NCI-H1105 (cell line): ENCODE measurements at regions not wholly inside any gene's neighbourhood (a gene's known extent, or its start where the extent isn't known, plus 50 kb on each side); places are given as distances from the start of the nearest gene placed in this dataset.
"Not testable (repeated sequence)": the region's sequence is repeated elsewhere in the genome, so short reads cannot be mapped to it uniquely, and the experiment has no call there.

Source experiments
- DNase-seq: peaks from one replicate; lab custom pipeline; 2025; lab: John Stamatoyannopoulos, UW

DNA sequence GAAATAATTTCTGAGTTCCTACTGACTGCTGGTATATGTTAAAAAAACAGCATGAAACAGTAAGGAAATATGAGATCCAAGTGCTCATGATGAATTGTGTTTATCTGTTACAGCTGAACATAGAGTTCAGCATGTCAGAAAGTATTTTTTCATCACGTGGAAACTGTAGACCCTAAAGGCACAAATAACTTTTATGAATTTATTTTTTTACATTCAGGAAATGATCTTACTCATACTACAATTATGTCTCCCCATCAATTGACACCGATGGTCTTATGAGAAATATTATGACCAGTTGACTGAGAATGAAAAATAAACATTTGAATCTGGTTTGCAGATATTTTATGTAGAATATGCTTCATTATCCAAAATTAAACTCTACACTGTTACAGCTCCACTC, 283.1 kb upstream of the SPANXN4 start:
- DNase-seq: no peak

DNA sequence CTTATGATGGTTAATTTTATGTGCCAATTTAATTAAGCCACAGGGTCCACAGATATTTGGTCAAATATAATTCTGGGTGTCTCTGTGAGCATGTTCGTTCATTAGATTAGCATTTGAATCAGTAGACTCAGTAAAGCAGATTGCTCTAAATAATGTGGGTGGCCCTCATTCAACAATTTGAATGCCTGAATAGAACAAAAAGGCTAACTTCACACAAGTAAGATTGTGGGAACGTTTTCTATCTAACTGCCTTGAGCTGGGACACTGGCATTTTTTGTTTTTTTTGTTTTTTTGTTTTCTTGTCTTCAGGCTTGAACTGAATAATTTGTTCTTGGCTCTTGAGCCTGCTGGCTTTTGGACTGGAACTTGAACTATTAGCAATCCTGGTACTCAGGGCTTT, 292.4 kb upstream of the SPANXN4 start:
- no peak for DNase-seq

DNA sequence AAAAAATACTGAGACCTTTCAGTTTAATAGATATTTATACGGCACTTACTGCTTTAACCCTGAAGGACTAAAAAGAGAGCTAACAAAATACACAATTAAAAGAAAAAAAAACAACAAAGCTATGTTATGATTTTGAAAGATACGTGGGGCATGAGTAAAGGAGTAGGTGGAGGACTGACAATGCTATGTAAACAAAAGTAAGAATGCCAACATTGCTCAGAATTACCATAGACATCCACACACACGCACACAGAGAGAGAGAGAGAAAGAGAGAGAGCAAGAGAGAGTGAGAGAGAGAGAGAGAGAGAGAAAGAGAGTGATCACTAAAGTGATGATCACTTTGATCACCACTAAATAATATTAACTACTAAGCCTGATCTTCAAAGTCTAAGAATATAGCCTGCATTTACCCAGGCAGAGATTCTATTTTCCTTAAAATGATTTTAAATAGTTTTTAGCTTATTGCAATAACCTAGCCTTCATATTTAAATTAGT, 313.9 kb upstream of the SPANXN4 start:
- no peak for DNase-seq

DNA sequence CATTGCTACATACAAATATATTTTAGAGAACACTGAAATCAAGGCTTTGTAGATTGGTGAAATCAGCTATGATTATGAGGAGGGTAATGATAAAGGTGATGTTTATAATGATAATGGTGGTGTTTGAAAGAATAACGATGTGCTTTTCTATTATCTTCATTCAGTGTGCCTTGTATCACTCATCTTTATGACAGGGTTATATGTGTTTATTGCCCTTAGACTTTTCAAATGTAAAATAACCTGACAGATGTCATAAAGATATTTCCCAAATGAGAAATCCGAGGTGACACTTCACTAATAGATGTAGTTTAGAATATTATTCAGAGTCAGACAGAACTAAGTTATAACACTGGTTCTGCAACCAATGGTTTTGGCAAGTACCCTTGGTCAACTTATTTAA, 323.0 kb upstream of the SPANXN4 start:
- DNase-seq: no peak

DNA sequence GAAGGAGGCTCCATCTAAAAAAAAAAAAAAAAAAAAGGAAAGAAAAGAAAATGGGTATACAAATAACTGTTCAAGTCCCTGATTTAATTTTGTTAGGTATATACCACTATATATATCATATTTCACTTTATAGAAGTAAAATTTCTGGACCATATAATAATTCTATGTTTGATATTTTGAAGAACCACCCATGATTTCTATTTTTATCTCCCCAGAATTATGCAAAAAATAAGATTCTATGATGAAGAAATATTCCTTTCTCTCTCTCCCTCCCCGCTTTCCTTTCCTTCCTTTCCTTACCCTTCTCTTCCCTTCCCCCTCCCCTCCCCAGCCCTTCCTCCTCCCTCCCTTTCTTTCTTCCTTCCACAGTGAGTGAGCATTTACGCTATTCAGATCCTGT, 337.5 kb upstream of the SPANXN4 start:
- DNase-seq: no peak

DNA sequence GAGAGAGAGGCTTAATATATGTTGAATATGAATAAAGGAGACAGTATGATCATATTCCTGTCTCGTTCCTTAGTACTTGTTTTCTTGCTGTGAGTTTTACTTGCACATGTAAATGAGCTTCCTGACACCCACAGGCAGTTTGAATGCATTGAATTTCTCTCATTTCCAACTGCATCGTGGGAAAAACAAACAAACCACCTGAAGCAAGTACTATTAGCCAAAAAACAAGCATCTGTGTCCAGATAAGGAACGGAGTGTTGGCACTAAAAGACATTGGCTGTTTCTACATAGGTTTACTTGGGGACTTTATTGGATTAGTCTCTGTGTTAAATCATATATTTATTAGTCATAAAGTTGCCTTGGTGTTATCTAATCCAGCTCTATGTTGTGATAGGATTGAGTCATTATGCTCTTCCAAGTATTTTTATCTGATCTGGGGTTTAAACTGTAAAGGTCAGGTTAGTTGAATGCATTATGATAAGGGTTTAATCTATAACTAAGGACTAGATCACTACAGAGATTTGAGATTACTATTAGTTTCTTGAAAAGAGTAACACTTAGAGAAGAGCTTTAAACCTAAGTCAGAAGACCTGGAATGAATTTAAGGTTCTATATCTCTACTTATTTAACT, 339.0 kb upstream of the SPANXN4 start:
- no peak for DNase-seq

DNA sequence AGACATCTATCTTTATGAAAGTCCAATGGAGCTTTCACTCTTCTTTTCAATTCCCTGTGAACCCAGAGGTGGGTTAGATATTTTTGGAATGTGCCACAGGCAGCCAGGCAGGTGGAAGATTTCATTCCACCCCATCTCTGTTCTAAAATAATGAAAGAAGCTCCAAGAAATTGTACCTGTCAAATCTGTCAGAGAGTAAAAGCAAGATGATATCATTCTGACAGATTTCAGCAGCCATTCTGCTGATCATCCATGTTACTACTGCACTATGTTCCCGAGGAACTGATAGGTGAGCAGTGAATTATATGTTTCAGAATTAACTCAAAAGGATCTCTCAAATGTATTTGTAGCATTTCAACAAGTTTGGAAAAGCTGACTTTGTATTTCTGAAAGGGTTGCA, 339.5 kb upstream of the SPANXN4 start:
- DNase-seq: no peak

DNA sequence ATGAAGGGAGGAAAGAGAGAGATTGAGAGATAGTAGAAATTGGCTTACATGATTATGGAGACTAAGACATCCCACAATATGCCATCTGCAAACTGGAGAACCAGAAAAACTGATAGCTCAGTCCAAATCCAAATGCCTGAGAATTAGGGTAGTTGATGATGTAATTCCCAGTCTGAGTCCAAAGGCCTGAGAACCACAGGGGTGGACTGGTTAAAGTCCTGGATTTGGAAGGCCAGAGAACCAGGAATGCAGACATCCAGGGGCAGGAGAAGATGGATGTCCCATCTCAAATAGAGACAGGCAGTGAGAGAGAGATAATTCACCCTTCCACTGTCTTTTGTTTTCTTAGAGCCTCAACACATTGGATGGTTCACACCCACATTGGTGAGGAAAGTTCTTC, 345.7 kb upstream of the SPANXN4 start:
- no peak for DNase-seq

DNA sequence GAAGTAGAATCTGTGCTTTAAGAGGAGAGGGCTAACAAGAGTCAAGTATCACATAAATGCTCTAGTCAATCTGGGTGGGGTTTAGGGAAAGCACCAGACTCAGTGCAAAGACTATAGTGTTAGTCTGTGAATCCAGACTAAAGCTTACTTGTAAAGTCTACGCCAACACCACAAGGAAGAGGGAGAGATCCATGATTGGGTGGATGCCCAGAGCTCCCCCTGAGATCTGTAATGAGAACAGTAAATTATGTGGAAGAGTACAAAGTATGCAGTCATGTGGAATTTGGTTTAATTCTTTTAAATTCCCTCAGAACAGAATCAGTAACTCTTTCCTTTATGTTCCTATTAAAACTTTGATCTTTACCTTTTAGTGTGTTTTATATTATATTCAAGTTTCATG, 354.7 kb upstream of the SPANXN4 start:
- DNase-seq: no peak

DNA sequence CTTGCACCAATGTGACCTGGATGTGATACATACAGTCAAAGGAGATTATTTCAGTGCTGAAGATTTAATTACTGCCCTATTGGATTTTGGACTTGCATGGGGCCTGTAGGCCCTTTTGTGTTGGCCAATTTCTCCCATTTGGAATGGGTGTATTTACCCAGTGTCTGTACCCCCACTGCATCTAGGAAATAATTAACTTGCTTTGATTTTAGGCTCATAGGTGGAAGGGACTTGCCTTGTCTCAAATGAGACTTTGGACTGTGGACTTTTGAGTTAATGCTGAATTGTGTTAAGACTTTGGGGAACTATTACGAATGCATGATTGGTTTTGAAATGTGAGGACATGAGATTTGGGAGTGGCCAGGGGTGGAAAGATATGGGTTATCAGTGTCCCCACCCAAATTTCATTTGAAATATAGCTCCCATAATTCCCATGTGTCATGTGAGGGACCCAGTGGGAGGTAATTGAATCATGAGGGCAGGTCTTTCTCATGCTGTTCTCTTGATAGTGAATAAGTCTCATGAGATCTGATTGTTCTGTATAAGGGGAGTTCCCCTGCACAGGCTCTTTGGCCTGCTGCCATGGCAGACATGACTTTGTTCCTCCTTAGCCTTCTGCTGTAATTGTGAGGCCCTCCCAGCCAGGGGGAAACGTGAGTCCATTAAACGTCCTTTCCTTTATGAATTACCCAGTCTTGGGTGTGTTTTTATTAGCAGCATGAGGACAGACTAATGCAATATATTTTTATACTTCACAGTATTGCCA, 362.2 kb upstream of the SPANXN4 start:
- DNase-seq: no peak

DNA sequence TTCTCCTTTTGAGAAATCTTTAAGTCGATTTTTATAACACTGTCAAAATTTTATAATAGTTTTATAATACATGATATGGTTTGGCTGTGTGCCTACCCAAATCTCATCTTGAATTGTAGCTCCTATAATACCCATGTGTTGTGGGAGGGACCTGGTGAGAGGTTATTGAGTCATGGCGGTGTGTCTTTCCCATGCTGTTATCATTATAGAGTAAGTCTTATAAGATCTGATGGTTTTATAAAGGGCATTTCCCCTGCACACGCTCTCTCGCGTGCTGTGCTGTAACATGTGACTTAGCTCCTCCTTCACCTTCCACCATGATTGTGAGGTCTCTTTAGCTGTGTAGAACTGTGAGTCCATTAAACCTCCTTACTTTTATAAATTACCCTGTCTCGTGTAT, 364.0 kb upstream of the SPANXN4 start:
- no peak for DNase-seq

DNA sequence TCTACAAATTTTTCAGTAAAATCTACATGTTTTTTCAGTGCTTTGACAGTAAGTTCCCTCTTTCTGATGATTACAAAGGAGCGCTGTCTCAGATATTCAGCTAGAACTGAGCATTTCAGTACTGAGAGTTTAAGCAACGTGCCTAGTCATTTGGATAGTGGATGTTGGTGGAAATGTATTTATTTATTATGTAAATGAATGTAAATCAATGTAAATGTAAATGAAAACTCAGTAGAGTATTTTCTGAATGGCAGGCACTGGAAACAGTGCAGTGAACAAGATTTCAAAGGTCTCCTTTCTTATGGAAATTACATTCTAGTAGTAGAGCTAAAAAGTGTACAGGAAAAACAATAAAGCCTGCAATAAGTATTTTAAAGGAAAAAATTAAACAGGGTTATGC, 370.2 kb upstream of the SPANXN4 start:
- DNase-seq: no peak

DNA sequence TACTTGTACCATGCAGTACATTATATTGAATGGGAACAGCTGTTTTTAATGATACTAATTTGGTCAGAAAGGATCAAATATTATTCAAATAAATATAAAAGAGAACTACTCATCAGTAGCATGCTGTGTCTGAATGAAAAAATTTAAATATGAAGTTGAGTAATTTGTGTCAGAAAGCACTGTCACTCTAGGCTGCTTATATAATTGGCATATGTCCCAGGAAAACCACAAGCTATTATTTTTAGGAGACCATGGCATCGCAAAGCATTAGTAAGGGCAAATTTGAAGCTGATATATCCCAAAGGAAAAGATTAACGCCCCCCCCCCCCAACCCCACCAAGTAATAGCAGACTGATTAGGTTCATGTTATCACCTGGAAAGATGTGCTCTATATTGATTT, 388.5 kb upstream of the SPANXN4 start:
- DNase-seq: peak; percentile 38

DNA sequence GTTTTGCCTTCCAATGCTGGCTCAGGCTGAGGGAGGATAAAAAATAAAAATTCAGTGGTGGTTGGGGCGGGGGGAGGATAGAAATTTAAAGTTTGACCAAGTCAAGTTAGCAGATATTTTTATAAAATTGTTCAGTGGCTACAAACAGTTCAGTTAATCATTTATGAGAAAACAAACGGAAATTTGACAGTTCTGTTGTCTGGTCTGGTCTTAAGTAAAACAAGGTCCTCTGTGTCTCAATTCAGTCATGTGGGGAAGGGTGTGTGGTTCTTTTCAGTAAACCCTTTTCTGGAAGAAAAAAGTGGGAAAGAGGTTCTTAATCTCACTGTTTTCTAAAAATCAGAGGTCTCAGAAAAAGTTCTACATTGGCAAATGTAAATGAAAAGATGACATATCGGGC, 409.1 kb upstream of the SPANXN4 start:
- no peak for DNase-seq

DNA sequence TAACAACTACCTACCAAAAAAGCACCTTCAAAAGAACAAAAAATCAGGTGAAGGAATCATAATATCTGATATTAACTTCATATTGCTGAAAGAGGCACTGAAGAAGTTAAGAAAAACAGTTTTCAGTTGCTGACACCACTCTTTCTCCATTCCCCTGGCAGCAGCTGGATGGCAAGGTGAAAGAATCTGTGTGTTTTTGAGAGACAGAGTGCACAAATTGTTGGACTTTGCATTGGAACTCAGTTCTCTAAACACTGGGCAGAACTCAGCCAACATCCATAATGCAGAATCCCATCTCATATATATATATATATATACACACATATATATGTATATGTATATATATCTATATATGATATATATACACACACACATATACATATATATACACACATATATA, 408.3 kb upstream of the MAGEC2 start:
- DNase-seq: no peak

DNA sequence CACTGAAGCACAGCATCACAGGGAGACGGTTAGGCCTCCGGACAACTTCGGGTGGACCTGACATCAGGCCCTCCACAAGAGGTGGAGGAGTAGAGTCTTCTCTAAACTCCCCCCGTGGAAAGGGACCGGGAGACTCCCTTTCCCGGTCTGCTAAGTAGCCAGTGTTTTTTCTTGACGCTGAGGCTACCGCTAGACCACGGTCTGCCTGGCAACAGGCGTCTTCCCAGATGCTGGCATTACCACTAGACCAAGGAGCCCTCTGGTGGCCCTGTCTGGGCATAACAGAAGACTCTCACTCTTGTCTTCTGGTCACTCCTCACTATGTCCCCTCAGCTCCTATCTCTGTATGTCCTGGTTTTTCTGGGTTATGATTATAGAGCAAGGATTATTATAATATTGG, 401.5 kb upstream of the MAGEC2 start:
- not testable (repeated sequence) for DNase-seq

DNA sequence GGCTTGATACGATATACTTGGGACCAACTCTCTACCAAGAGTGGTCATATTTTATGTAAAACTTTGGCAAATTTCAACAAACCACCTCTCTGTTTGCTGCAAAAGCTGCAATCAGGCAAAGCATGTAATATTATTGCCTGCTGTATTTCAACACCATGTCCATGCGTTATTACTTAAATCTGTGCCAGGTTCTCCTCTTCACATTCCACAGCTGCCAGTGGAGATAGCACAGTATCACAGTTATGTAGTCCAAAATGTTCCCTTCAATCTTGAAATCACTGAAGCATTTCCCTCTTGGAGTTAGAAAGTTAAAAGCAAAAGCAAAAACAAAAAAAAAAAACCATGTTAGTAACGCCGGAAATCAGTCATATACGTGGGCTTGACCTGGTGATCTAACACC, 396.7 kb upstream of the MAGEC2 start:
- DNase-seq: no peak

DNA sequence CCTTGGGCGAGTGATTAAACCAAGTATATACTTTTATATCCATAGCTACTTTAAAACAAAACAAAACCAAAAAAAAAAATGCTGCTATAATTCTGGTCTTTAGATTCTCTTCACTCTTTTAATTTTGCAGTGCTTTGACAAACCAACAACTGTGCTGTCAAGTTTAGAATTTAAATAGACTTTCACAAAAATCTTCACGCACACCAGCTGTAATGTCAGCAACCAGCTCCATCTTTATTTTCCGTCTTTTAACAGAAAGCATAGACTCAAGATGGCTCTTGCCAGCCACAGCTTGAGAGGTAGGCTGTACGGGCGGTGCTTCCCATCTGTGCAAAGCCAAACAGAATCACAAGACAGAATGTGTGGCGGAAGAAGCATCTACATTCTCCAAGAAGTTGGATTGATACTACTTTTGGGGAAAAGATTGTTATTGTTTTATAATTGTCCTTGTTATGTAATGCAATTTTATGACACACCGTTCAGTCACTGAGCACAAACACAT, 388.3 kb upstream of the MAGEC2 start:
- DNase-seq: no peak

DNA sequence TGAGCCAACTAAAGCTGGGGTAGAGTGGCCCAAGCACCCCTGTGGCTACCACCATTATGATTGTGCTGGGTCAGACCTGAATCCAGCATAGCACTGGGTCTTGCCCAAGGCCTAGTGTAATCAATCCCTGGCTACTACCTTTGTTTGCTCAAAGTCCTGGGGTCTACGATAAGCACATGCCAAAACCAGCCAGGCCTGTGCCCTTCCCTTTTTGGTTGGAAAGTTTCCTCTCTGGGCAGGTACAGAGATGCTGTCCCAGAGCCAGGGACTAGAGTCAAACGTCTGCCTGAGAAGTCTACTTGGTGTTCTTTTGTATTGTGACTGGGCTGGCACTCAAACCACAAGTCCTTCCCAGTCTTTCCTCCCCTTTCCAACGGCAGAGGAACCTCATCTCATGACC, 371.5 kb upstream of the MAGEC2 start:
- DNase-seq: no peak

DNA sequence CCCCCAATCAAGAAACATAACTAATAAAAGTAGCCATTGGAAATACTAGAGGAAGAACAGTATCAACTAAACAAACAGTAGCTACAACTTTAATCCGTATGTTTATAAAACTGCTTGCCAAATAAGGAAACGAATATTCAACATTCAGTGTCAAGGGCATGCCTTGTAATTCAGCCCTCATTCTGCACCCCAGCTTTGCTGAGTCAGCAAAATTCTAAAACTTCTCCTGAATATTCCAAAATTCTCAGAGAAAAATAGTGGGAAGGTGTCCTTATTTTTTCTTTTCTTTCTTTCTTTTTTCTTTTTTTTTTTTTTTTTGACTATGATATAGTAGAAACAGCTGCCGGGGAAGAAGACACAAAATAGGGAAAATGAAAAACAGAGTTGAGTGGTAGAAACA, 344.8 kb upstream of the MAGEC2 start:
- DNase-seq: no peak

DNA sequence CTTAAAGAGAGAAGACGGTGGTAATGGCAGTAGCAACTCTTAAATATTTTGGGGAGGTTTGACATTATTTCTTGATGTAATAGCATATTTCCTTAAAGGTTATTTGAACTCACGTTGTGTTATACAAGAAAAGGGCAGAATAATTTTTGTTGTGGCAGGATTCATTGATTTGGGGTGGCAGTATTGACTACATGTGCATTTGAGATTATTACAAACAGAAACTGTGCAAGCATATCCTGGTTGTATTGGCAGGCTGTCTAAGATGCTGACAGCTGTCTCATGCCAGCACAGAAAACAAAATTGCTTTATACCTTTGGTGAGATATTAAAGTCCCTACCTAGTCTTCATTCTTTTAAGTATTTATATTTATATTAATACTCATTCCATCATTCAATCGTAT, 300.7 kb upstream of the MAGEC2 start:
- DNase-seq: no peak

DNA sequence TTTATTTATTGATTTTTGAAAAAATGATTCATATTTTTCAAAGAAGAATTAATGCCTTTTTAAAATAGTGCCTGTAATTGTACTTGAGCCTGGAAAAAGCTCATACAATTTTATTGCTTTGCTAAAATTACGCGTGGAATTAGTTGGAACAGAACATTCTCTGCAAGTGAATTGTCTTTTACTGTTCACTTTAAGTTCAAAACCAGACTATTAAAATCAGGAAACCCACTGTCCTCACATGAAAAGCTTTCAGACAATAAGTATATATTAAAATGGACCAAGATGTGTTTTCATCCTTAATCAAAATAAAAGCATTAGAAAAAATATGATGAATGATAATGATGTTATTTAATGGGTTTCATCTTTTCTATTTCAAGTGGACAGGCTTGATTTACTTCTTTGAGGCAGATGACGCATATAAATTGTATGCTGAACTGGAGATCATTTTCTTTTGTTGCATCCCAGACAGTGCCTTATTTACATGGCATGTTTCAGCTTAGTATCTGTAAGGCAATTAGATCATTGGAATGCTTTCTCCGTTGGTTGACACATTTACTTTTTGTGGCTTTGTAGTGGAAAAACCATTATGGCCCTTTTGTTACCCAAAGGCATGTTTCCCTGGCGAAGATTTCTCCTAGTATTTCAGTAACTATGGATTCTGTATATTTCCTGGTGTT, 299.0 kb upstream of the MAGEC2 start:
- no peak for DNase-seq

DNA sequence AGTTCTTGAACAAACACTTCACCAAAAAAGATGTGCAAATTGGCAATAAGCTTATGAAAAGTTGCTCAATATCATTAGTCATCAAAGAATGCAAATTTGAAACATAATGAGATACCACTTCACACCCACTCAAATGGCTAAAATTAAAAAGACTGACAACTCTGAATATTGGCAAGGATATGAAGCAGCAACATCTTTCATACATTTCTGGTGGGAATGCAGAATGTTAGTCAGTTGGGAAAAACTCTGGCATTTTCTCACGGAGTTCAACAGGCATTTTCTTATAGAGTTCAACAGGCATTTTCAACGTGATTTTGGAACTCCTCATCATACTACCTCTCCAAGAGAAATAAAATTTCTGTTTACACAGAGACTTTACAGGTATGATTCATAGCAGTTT, 297.4 kb upstream of the MAGEC2 start:
- no peak for DNase-seq
